Sigmoid colon (tissue), 6 donors: ENCODE measurements at regions not wholly inside any gene's neighbourhood (a gene's known extent, or its start where the extent isn't known, plus 50 kb on each side); places are given as distances from the start of the nearest gene placed in this dataset.

ENCODE experiments used
- DNase-seq: peaks from one replicate; pipeline ENCODE4 v3.0.0-alpha.2; 2019
- H3K27ac ChIP-seq, 4 donors: fragments of 200-600 bp; sonication (generic); one replicate each; pipeline ENCODE4 v1.5.1; 2016 to 2019; ENCODE audit warnings: mild to moderate bottlenecking in 1 of 4
- H3K27me3 ChIP-seq, 3 donors: fragments of 200-600 bp; sonication (generic); one replicate each; pipeline ENCODE4 v1.5.1; 2019; ENCODE audit warnings: mild to moderate bottlenecking in 1 of 3
- H3K36me3 ChIP-seq, 4 donors: fragments of 200-600 bp; sonication (generic); one replicate each; pipeline ENCODE4 v1.5.1; 2016 to 2019
- H3K4me1 ChIP-seq, 4 donors: fragments of 200-600 bp; sonication (generic); one replicate each; pipeline ENCODE4 v1.5.1; 2017 to 2019
- H3K4me3 ChIP-seq, 4 donors: fragments of 200-600 bp; sonication (generic); one replicate each; pipeline ENCODE4 v1.5.1; 2017 to 2019; ENCODE audit warnings: mild to moderate bottlenecking in 2 of 4, moderate library complexity in 1 of 4
- H3K9me3 ChIP-seq, 4 donors: fragments of 200-600 bp in 3 of 4; sonication (generic) in 3 of 4; one replicate each; pipeline versions ENCODE4 v1.5.1 to v1.6.1; 2013 to 2019
- CTCF ChIP-seq, 4 experiments: fragments of 450-650 bp in 3 of 4; fragments of 200-600 bp in 1 of 4; IDR thresholded peaks; one replicate each; pipeline ENCODE4 v1.5.1; 2016 to 2019; ENCODE audit warnings: antibody characterized with exemption in 4 of 4, mild to moderate bottlenecking in 3 of 4, moderate library complexity in 2 of 4
- EP300 ChIP-seq, 4 donors: sonication (generic); formaldehyde crosslinking; IDR thresholded peaks; one replicate each; pipeline ENCODE4 v1.6.1; 2017; ENCODE audit warnings: antibody characterized with exemption in 4 of 4
- POLR2A ChIP-seq, 2 donors: fragments of 450-650 bp; IDR thresholded peaks; one replicate each; pipeline ENCODE4 v1.6.1; 2016; ENCODE audit warnings: antibody characterized with exemption in 2 of 2, mild to moderate bottlenecking in 2 of 2, moderate library complexity in 2 of 2
- POLR2AphosphoS5 ChIP-seq, 4 donors: sonication (generic); formaldehyde crosslinking; IDR thresholded peaks; one replicate each; pipeline ENCODE4 v1.6.1; 2017; ENCODE audit warnings: antibody characterized with exemption in 4 of 4
- WGBS, 2 donors: extraction: QIAGEN DNeasy Blood & Tissue Kit; methylation state at CpG; one replicate each; pipeline ENCODE4 v1.1.7; 2013; 5-methylcytosine and 5-hydroxymethylcytosine counted together
- intact Hi-C: fragments of 100-400 bp; cut with DNase I; formaldehyde crosslinking; loops from one replicate; pipeline ENCODE4 v1.15.1; 2023
- donor health status: healthy with polysubstance abuse.
- donor health status: healthy.

- no peaks in the 10 kb centered on the region for H3K27me3 ChIP-seq
- no peaks in the 10 kb centered on the region for H3K4me1 ChIP-seq
- H3K4me3 ChIP-seq = no peak overlapping the region
- 83 to 85% methylated on average over 4 of the region's 4 CpGs for WGBS, 2 donors
- no peak overlapping the region for H3K27ac ChIP-seq
- H3K9me3 ChIP-seq = no peaks in the 10 kb centered on the region
- intact Hi-C loops = no loop called here
- DNase-seq = no peak
- TF ChIP-seq POLR2A (IDR thresholded peaks at IDR 0.05) (no peak), POLR2AphosphoS5 (IDR thresholded peaks at IDR 0.05) (no peak), EP300 (IDR thresholded peaks at IDR 0.05) (no peak)
- H3K36me3 ChIP-seq = no peaks in the 10 kb centered on the region
Observed at GRCh38 chr5:56671571-56671970, 143.8 kb upstream of the MAP3K1 start.

- H3K9me3 ChIP-seq = no peaks in the 10 kb centered on the region
- WGBS, 2 donors = 89 to 95% methylated on average over 2 of the region's 2 CpGs
- H3K27me3 ChIP-seq = no peaks in the 10 kb centered on the region
- no peaks in the 10 kb centered on the region for H3K36me3 ChIP-seq
- DNase-seq = no peak
- intact Hi-C loops = no loop called here
- H3K4me3 ChIP-seq = no peak overlapping the region
- no peaks in the 10 kb centered on the region for H3K4me1 ChIP-seq
- TF ChIP-seq CTCF (IDR thresholded peaks at IDR 0.05) (no peak), POLR2A (IDR thresholded peaks at IDR 0.05) (no peak), EP300 (IDR thresholded peaks at IDR 0.05) (no peak), POLR2AphosphoS5 (IDR thresholded peaks at IDR 0.05) (no peak)
- no peak overlapping the region for H3K27ac ChIP-seq
Observed at GRCh38 chr5:56670916-56671315, 144.4 kb upstream of the MAP3K1 start.

- intact Hi-C loops = no loop called here
- WGBS, 2 donors = 50 to 67% methylated on average over 10 of the region's 10 CpGs
- Histone ChIP-seq H3K27ac (peak overlapping the region in 1 of 4 donors; percentile 42), H3K36me3 (no peaks in the 10 kb centered on the region), H3K9me3 (no peaks in the 10 kb centered on the region), H3K4me1 (no peaks in the 10 kb centered on the region), H3K27me3 (no peaks in the 10 kb centered on the region), H3K4me3 (no peak overlapping the region)
- TF ChIP-seq EP300 (IDR thresholded peaks at IDR 0.05) (no peak), POLR2AphosphoS5 (IDR thresholded peaks at IDR 0.05) (peak in 1 of 4 donors; percentile 25), CTCF (IDR thresholded peaks at IDR 0.05) (no peak)
- peak; percentile 74 for DNase-seq
Observed at GRCh38 chr5:56669534-56670483, 145.5 kb upstream of the MAP3K1 start.

- TF ChIP-seq CTCF (IDR thresholded peaks at IDR 0.05) (no peak), POLR2AphosphoS5 (IDR thresholded peaks at IDR 0.05) (no peak), EP300 (IDR thresholded peaks at IDR 0.05) (no peak), POLR2A (IDR thresholded peaks at IDR 0.05) (no peak)
- no peaks in the 10 kb centered on the region for H3K4me1 ChIP-seq
- intact Hi-C loops = no loop called here
- WGBS, 2 donors = 26 to 61% methylated on average over 5 of the region's 5 CpGs
- no peaks in the 10 kb centered on the region for H3K27me3 ChIP-seq
- H3K4me3 ChIP-seq = no peak overlapping the region
- no peaks in the 10 kb centered on the region for H3K36me3 ChIP-seq
- DNase-seq = no peak
- H3K9me3 ChIP-seq = no peaks in the 10 kb centered on the region
- peak overlapping the region in 1 of 4 donors; percentile 42 for H3K27ac ChIP-seq
Observed at GRCh38 chr5:56668996-56669395, 146.4 kb upstream of the MAP3K1 start.

- 90 to 98% methylated on average over 1 of the region's 1 CpG for WGBS, 2 donors
- no peak for DNase-seq
- Histone ChIP-seq H3K4me3 (no peak overlapping the region), H3K4me1 (no peaks in the 10 kb centered on the region), H3K27ac (no peak overlapping the region), H3K9me3 (no peaks in the 10 kb centered on the region), H3K36me3 (no peaks in the 10 kb centered on the region), H3K27me3 (no peaks in the 10 kb centered on the region)
- intact Hi-C loops = no loop called here
- TF ChIP-seq POLR2AphosphoS5 (IDR thresholded peaks at IDR 0.05) = no peak
- TF ChIP-seq EP300 (IDR thresholded peaks at IDR 0.05) = no peak
- TF ChIP-seq POLR2A (IDR thresholded peaks at IDR 0.05) = no peak
- no peak for TF ChIP-seq CTCF (IDR thresholded peaks at IDR 0.05)
Observed at GRCh38 chr5:56667692-56668091, 147.7 kb upstream of the MAP3K1 start.
